B cell (primary cell): ENCODE measurements at regions not wholly inside any gene's neighbourhood (a gene's known extent, or its start where the extent isn't known, plus 50 kb on each side); places are given as distances from the start of the nearest gene placed in this dataset.
"Not testable (repeated sequence)": the region's sequence is repeated elsewhere in the genome, so short reads cannot be mapped to it uniquely, and the experiment has no call there.

Experiments used
- CTCF ChIP-seq: fragments of 200-600 bp; IDR thresholded peaks from one replicate; pipeline ENCODE4 v1.8.0; 2022; ENCODE audit warnings: antibody characterized with exemption, mild to moderate bottlenecking
- EZH2 ChIP-seq: IDR thresholded peaks from 2 replicates; pipeline ENCODE4 v1.6.1; 2012; ENCODE audit warnings: borderline replicate concordance, low read depth, mild to moderate bottlenecking, moderate library complexity, low read length; ENCODE audit not compliant: insufficient read depth, poor library complexity, severe bottlenecking

GRCh38 chr15:87548590-87548989 lies 707.9 kb downstream of the NTRK3 start:
- not testable (repeated sequence) for TF ChIP-seq CTCF, EZH2
